SU-DHL-6 (cell line): ENCODE measurements at regions not wholly inside any gene's neighbourhood (a gene's known extent, or its start where the extent isn't known, plus 50 kb on each side); places are given as distances from the start of the nearest gene placed in this dataset.

ENCODE experiments used
- H2AFZ ChIP-seq: fragments of 200-600 bp; sonication (generic); 2 replicates; pipeline ENCODE4 v1.6.1; 2014; ENCODE audit warnings: low read depth, mild to moderate bottlenecking, moderate library complexity, mixed read lengths, antibody characterized with exemption, low read length; ENCODE audit not compliant: severe bottlenecking
- H3F3A ChIP-seq: fragments of 200-600 bp; shearing (Covaris generic); 2 replicates; pipeline ENCODE4 v1.6.0; 2016; ENCODE audit warnings: antibody characterized with exemption, mild to moderate bottlenecking; ENCODE audit not compliant: insufficient read depth
- H3K27ac ChIP-seq: fragments of 200-600 bp; sonication (generic); 2 replicates; pipeline ENCODE4 v1.5.1; 2016; ENCODE audit warnings: low read depth, mild to moderate bottlenecking, low read length, moderate library complexity, mixed read lengths
- H3K27me3 ChIP-seq: fragments of 200-600 bp; sonication (generic), shearing (Covaris generic); 2 replicates; pipeline ENCODE4 v1.6.0; 2014; ENCODE audit warnings: mild to moderate bottlenecking, low read length
- H3K36me3 ChIP-seq: fragments of 200-600 bp; sonication (generic); 2 replicates; pipeline ENCODE4 v1.6.1; 2014; ENCODE audit warnings: mild to moderate bottlenecking, low read length, mixed read lengths
- H3K4me2 ChIP-seq: fragments of 300-600, 200-600 bp; shearing (Covaris generic), sonication (generic); 2 replicates; pipeline ENCODE4 v1.6.0; 2014; ENCODE audit warnings: low read length, low read depth, mild to moderate bottlenecking; ENCODE audit not compliant: poor library complexity, severe bottlenecking
- H3K4me3 ChIP-seq: fragments of 200-600 bp; sonication (generic); 2 replicates; pipeline ENCODE4 v1.5.1; 2014; ENCODE audit warnings: antibody characterized with exemption, low read length, mild to moderate bottlenecking, mixed read lengths; ENCODE audit not compliant: insufficient read depth, poor library complexity, severe bottlenecking
- H3K79me2 ChIP-seq: fragments of 200-600 bp; sonication (generic); 2 replicates; pipeline ENCODE4 v1.6.1; 2014; ENCODE audit warnings: mild to moderate bottlenecking, low read length, moderate library complexity; ENCODE audit not compliant: insufficient read depth
- H3K9ac ChIP-seq: fragments of 200-600 bp; sonication (generic); 2 replicates; pipeline ENCODE4 v1.7.0; 2014; ENCODE audit warnings: mild to moderate bottlenecking, low read length
- H3K9me2 ChIP-seq: fragments of 200-600 bp; sonication (generic); replicated peaks from 2 replicates; pipeline ENCODE4 v1.6.1; 2014; ENCODE audit warnings: low read length; ENCODE audit not compliant: insufficient read depth
- H3K9me3 ChIP-seq: fragments of 200-600 bp; sonication (generic); 2 replicates; pipeline ENCODE4 v1.6.1; 2014; ENCODE audit warnings: low read length, mixed read lengths; ENCODE audit not compliant: insufficient read depth
- H4K20me1 ChIP-seq: fragments of 200-600 bp; sonication (generic); 2 replicates; pipeline ENCODE4 v1.6.1; 2014; ENCODE audit warnings: low read depth, mild to moderate bottlenecking, antibody characterized with exemption, low read length, moderate library complexity, mixed read lengths
- EZH2phosphoT487 ChIP-seq: fragments of 200-600 bp; sonication (generic), shearing (Covaris generic); conservative IDR thresholded peaks from 2 replicates; pipeline ENCODE4 v1.6.1; 2018; ENCODE audit warnings: mild to moderate bottlenecking, antibody characterized with exemption, low read length, moderate library complexity, mixed read lengths
- TF ChIP-seq, protein P1 (sequence below): fragments of 200-600 bp; sonication (generic); IDR thresholded peaks from one replicate; pipeline ENCODE4 v1.5.1; 2017; ENCODE audit warnings: antibody characterized with exemption, mild to moderate bottlenecking, low read length, moderate library complexity; ENCODE audit not compliant: insufficient read depth, poor library complexity, severe bottlenecking

DNA sequence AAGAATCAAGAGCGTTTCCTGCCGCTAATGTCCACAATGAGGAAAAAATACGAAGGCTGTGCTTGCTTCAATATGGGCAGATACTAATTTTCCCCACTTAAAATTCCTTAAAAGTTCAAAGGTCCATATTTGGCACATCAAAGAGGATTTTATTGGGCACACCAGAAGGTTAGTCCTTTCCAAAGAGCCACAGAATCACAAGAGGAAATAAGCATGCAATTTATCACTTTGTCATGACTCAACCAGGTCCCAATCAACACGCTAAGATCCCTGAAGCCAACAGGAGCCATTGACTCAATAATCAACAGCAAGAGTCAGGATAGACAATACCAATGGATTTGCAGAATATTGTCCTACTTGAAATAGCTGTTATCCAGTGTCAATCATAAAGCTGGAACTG is 80.6 kb downstream of the MAP1LC3B2 start:
- Histone ChIP-seq H3K4me3 (no peak overlapping the region), H3K9me2 (no peaks in the 10 kb centered on the region), H3K27ac (no peak overlapping the region), H3K9ac (no peak overlapping the region), H3F3A (no peaks in the 10 kb centered on the region), H3K27me3 (no peaks in the 10 kb centered on the region), H3K36me3 (no peaks in the 10 kb centered on the region), H3K4me2 (no peak overlapping the region), H4K20me1 (no peaks in the 10 kb centered on the region), H3K79me2 (no peaks in the 10 kb centered on the region), H2AFZ (no peak overlapping the region), H3K9me3 (no peaks in the 10 kb centered on the region)
- TF ChIP-seq, protein P1, sequence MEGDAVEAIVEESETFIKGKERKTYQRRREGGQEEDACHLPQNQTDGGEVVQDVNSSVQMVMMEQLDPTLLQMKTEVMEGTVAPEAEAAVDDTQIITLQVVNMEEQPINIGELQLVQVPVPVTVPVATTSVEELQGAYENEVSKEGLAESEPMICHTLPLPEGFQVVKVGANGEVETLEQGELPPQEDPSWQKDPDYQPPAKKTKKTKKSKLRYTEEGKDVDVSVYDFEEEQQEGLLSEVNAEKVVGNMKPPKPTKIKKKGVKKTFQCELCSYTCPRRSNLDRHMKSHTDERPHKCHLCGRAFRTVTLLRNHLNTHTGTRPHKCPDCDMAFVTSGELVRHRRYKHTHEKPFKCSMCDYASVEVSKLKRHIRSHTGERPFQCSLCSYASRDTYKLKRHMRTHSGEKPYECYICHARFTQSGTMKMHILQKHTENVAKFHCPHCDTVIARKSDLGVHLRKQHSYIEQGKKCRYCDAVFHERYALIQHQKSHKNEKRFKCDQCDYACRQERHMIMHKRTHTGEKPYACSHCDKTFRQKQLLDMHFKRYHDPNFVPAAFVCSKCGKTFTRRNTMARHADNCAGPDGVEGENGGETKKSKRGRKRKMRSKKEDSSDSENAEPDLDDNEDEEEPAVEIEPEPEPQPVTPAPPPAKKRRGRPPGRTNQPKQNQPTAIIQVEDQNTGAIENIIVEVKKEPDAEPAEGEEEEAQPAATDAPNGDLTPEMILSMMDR: no peak
- TF ChIP-seq EZH2phosphoT487: no peak

DNA sequence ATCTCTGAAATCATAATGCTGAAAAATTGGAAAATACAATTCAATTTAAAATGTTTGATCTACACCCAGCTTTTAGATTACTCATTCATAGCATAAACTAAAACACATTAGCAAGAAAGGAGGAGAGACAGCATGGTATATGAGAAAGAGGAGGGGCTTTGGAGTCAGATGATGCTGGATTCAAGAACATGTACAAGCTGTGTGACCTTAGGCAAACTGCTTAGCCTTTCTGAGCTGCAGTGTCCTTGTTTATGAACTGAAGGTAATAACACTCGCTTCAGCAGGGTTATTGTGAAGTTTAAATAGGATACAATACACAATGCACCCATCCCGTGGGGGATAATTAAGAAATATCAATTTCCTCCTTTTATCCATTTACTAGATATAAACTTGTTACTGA is 79.2 kb downstream of the MAP1LC3B2 start:
- no peaks in the 10 kb centered on the region for H3K9me3 ChIP-seq
- no peaks in the 10 kb centered on the region for H4K20me1 ChIP-seq
- H3F3A ChIP-seq: no peaks in the 10 kb centered on the region
- H3K27me3 ChIP-seq: no peaks in the 10 kb centered on the region
- no peaks in the 10 kb centered on the region for H3K36me3 ChIP-seq
- H3K4me3 ChIP-seq: no peak overlapping the region
- H3K9me2 ChIP-seq: no peaks in the 10 kb centered on the region
- no peak overlapping the region for H2AFZ ChIP-seq
- no peak overlapping the region for H3K4me2 ChIP-seq
- no peak overlapping the region for H3K27ac ChIP-seq
- H3K9ac ChIP-seq: no peak overlapping the region
- H3K79me2 ChIP-seq: no peaks in the 10 kb centered on the region
- TF ChIP-seq EZH2phosphoT487: no peak
- TF ChIP-seq, protein P1: no peak

DNA sequence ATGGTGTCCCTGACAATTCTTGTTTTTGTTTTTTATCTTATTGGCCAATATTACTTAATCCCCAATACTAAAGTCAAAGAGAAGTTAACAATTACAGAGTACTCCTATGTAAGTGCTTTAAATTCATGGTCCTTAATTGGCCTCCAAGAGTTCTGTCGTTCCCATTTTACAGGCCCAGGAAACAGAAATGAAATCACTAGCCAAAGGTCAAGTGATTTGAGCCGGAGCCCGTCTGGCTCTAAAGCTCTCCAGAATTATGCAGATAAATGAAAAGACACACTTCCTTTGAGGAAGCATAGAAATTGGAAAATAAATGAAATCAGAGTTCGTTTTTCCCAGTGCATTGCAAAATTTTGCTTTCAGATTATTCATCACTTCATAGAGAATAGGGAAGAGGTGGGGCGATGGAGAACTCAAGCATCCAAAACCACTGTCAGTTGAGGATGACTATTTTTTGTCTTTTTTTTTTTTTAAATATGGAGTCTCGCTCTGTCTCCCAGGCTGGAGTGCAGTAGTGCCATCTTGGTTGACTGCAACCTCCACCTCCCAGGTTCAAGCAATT is 78.5 kb downstream of the MAP1LC3B2 start:
- no peaks in the 10 kb centered on the region for H4K20me1 ChIP-seq
- H3K4me3 ChIP-seq: no peak overlapping the region
- H3K36me3 ChIP-seq: no peaks in the 10 kb centered on the region
- no peaks in the 10 kb centered on the region for H3F3A ChIP-seq
- H3K27me3 ChIP-seq: no peaks in the 10 kb centered on the region
- no peaks in the 10 kb centered on the region for H3K79me2 ChIP-seq
- no peak overlapping the region for H3K9ac ChIP-seq
- no peaks in the 10 kb centered on the region for H3K9me3 ChIP-seq
- H2AFZ ChIP-seq: no peak overlapping the region
- no peak overlapping the region for H3K27ac ChIP-seq
- no peaks in the 10 kb centered on the region for H3K9me2 ChIP-seq
- TF ChIP-seq, protein P1: no peak
- TF ChIP-seq EZH2phosphoT487: no peak
- H3K4me2 ChIP-seq: no peak overlapping the region
